Panc1 (cell line): ENCODE measurements at regions not wholly inside any gene's neighbourhood (a gene's known extent, or its start where the extent isn't known, plus 50 kb on each side); places are given as distances from the start of the nearest gene placed in this dataset.

ENCODE experiments used
- ATAC-seq: fragments of 200-7000 bp; cut with Tn5 transposase; 2 replicates; pipeline ENCODE4 v1.9.1; 2020; ENCODE audit warnings: mild to moderate bottlenecking, moderate library complexity
- BruUV-seq: library from RNA; stranded (reverse); fragments of 400-500 nt; replicated peaks from 2 replicates; lab custom pipeline; 2021; lab: Mats Ljungman, UMichigan
- CTCF ChIA-PET: fragments of 300-600 bp; sonication (Branson Sonifier 250); formaldehyde crosslinking; loops from one replicate; lab custom pipeline; 2022; ENCODE audit warnings: antibody characterized with exemption; lab: Charles Lee
- POLR2A ChIA-PET: fragments of 300-600 bp; sonication (Branson Sonifier 250); formaldehyde crosslinking; loops from one replicate; lab custom pipeline; 2022; ENCODE audit warnings: antibody characterized with exemption; lab: Charles Lee
- DNase-seq: peaks from one replicate; pipeline ENCODE4 v3.0.0-alpha.2; 2010; ENCODE audit warnings: low read depth, low spot score
- H3K27ac ChIP-seq: 2 replicates; pipeline ENCODE4 v1.5.1; 2011; ENCODE audit warnings: mild to moderate bottlenecking, low read length, inconsistent platforms
- H3K27me3 ChIP-seq: fragments of 200-500 bp; sonication (Bioruptor generic); 2 replicates; pipeline ENCODE4 v1.6.0; 2014; ENCODE audit warnings: low read length, inconsistent platforms; ENCODE audit not compliant: control insufficient read depth, insufficient read depth
- H3K36me3 ChIP-seq: fragments of 200-500 bp; sonication (Bioruptor generic); 2 replicates; pipeline ENCODE4 v1.5.1; 2014; ENCODE audit warnings: inconsistent platforms, mild to moderate bottlenecking, low read length, moderate library complexity; ENCODE audit not compliant: control insufficient read depth, insufficient read depth
- H3K4me1 ChIP-seq: 2 replicates; pipeline ENCODE4 v1.5.1; 2011; ENCODE audit warnings: inconsistent platforms, mild to moderate bottlenecking, low read length, moderate library complexity; ENCODE audit not compliant: control insufficient read depth, insufficient read depth
- H3K4me3 ChIP-seq, 2 experiments: 2 replicates each; pipeline ENCODE4 v1.5.1; 2011 to 2012; ENCODE audit warnings: low read depth in 2 of 2, low read length in 2 of 2, mild to moderate bottlenecking in 2 of 2, inconsistent platforms in 1 of 2, moderate library complexity in 1 of 2
- H3K9me3 ChIP-seq: fragments of 200-500 bp; sonication (Bioruptor generic); 2 replicates; pipeline ENCODE4 v1.5.1; 2014; ENCODE audit warnings: low read depth, mild to moderate bottlenecking, inconsistent platforms, low read length, moderate library complexity; ENCODE audit not compliant: control insufficient read depth, insufficient read depth
- POLR2AphosphoS5 ChIP-seq: IDR thresholded peaks from 2 replicates; pipeline ENCODE4 v1.6.1; 2012; ENCODE audit warnings: mild to moderate bottlenecking, low read depth, low read length, moderate library complexity
- SIN3A ChIP-seq: IDR thresholded peaks from 2 replicates; pipeline ENCODE4 v1.6.1; 2012; ENCODE audit warnings: low read depth, mild to moderate bottlenecking, low read length, moderate library complexity, borderline replicate concordance; ENCODE audit not compliant: insufficient read depth
- TCF7L2 ChIP-seq: IDR thresholded peaks from 2 replicates; pipeline ENCODE4 v1.6.1; 2011; ENCODE audit warnings: mild to moderate bottlenecking, low read depth, low read length, inconsistent platforms
- in situ Hi-C: cut with HindIII; loops from 2 replicates; pipeline ENCODE4 v1.10.0; 2016; ENCODE audit warnings: low sequenced_read_pairs, low pct_unique_long_range_greater_than_20kb
- intact Hi-C: fragments of 100-400 bp; cut with micrococcal nuclease; formaldehyde crosslinking; loops from one replicate; pipeline ENCODE4 v1.10.0; 2022; ENCODE audit not compliant: unreplicated experiment
- TF ChIP-seq, protein P1 (sequence below), 2 experiments: IDR thresholded peaks; 2 replicates each; pipeline ENCODE4 v1.6.1; 2011 to 2012; ENCODE audit warnings: low read depth in 2 of 2, control low read depth in 1 of 2, low read length in 1 of 2, mild to moderate bottlenecking in 1 of 2, moderate library complexity in 1 of 2; ENCODE audit not compliant: insufficient read depth in 1 of 2

DNA sequence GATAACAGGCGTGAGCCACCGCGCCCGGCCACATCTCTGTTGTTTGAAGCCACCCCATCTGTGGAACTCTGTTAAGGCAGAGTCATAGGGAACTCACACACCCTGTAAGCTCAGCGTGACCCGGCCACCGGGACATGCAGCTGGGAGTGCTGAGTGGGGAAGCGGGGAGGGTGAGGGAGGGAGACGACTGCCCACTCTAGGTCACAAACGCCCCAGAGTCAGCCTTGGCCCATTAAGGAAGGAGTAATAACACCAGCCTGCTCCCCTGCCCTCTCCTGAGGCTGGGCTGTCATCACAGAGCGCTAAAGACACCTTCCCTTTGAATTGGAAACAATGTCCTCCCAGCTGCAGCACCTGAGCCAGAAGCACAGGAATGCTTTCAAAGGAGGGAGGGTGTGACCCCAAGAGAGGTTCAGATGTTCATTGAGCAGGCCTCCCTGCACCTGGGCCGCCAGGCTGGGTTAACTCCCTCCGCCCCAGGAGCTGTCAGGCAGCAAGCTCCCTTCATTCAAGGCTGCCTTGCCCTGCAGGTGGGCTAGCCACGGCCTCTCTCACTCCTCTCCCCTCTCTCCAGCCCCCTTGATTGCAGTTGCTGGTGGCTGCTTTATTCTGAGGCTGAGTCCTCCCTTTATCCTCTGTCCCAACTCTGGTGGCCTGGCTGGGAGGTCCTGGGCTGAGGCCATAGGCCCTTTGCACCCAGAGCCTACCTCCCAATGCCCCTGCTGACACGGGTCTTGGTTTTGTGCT is 77.2 kb upstream of the HPCAL1 start:
- no peaks in the 10 kb centered on the region for H3K27me3 ChIP-seq
- in situ Hi-C loops, result no loop called here
- no peak overlapping the region for H3K27ac ChIP-seq
- ATAC-seq (no peak), DNase-seq (no peak)
- no TSS peak for BruUV-seq
- H3K36me3 ChIP-seq, result no peaks in the 10 kb centered on the region
- H3K4me3 ChIP-seq, result no peak overlapping the region
- ChIA-PET POLR2A (interaction anchor here (0.5 kb wide), 1 partner anchor 76 kb away, joined by 4 read pairs; no protein-coding TSS in a partner anchor), CTCF (interaction anchor here (0.6 kb wide), 1 partner anchor 190 kb away, joined by 3 read pairs; no protein-coding TSS in a partner anchor)
- TF ChIP-seq POLR2AphosphoS5 (no peak), TCF7L2 (no peak), SIN3A (no peak)
- TF ChIP-seq, protein P1, sequence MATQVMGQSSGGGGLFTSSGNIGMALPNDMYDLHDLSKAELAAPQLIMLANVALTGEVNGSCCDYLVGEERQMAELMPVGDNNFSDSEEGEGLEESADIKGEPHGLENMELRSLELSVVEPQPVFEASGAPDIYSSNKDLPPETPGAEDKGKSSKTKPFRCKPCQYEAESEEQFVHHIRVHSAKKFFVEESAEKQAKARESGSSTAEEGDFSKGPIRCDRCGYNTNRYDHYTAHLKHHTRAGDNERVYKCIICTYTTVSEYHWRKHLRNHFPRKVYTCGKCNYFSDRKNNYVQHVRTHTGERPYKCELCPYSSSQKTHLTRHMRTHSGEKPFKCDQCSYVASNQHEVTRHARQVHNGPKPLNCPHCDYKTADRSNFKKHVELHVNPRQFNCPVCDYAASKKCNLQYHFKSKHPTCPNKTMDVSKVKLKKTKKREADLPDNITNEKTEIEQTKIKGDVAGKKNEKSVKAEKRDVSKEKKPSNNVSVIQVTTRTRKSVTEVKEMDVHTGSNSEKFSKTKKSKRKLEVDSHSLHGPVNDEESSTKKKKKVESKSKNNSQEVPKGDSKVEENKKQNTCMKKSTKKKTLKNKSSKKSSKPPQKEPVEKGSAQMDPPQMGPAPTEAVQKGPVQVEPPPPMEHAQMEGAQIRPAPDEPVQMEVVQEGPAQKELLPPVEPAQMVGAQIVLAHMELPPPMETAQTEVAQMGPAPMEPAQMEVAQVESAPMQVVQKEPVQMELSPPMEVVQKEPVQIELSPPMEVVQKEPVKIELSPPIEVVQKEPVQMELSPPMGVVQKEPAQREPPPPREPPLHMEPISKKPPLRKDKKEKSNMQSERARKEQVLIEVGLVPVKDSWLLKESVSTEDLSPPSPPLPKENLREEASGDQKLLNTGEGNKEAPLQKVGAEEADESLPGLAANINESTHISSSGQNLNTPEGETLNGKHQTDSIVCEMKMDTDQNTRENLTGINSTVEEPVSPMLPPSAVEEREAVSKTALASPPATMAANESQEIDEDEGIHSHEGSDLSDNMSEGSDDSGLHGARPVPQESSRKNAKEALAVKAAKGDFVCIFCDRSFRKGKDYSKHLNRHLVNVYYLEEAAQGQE (IDR thresholded peaks at IDR 0.05; ENCODE audit: insufficient read depth in 1 of 2, low read depth in 2 of 2, low read length in 1 of 2), result no peak
- H3K4me1 ChIP-seq, result no peaks in the 10 kb centered on the region
- intact Hi-C loops, result no loop called here
- no peaks in the 10 kb centered on the region for H3K9me3 ChIP-seq

DNA sequence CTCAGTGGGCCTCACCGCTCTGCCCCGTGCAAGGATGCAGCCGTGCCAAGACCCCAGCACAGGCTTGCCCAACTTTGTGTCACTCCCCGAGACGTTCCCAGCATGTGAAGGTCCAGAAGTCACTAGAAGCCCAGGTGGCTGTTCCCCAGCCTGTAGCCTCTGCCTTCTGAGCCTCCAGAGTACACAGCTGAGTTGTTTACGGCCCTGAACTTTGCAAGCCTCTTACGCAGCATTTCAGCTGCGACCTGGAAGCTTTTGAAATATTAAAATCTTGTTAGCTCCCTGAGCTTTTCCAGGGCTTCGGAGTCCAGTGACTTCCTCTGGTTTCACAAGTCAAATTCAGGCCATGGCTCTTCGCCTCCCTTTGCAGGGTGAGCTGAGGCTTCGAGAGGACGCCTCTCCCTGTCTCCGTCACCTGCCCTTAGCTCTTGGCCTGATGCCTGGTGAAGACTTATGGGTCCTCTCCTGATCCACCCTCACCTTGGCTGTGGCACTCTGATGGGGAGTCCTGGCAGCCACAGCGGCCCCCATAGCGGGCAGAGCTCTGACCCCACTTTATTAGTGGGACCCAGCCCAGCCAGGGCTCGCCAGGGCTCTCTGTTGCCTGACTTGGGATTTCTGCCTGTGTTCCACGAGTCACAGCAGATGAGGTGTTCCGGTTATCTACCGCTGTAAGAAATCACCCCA is 76.5 kb upstream of the HPCAL1 start:
- Histone ChIP-seq H3K27ac (no peak overlapping the region), H3K4me3 (no peak overlapping the region), H3K36me3 (no peaks in the 10 kb centered on the region), H3K27me3 (no peaks in the 10 kb centered on the region), H3K9me3 (no peaks in the 10 kb centered on the region), H3K4me1 (no peaks in the 10 kb centered on the region)
- TF ChIP-seq SIN3A, result no peak
- no peak for TF ChIP-seq POLR2AphosphoS5
- no peak for TF ChIP-seq TCF7L2
- in situ Hi-C loops (no loop called here), intact Hi-C loops (no loop called here)
- ChIA-PET POLR2A (interaction anchor here (0.5 kb wide), 1 partner anchor 75 kb away, joined by 4 read pairs; no protein-coding TSS in a partner anchor), CTCF (no interaction called here)
- no TSS peak for BruUV-seq
- DNase-seq (no peak), ATAC-seq (no peak)

DNA sequence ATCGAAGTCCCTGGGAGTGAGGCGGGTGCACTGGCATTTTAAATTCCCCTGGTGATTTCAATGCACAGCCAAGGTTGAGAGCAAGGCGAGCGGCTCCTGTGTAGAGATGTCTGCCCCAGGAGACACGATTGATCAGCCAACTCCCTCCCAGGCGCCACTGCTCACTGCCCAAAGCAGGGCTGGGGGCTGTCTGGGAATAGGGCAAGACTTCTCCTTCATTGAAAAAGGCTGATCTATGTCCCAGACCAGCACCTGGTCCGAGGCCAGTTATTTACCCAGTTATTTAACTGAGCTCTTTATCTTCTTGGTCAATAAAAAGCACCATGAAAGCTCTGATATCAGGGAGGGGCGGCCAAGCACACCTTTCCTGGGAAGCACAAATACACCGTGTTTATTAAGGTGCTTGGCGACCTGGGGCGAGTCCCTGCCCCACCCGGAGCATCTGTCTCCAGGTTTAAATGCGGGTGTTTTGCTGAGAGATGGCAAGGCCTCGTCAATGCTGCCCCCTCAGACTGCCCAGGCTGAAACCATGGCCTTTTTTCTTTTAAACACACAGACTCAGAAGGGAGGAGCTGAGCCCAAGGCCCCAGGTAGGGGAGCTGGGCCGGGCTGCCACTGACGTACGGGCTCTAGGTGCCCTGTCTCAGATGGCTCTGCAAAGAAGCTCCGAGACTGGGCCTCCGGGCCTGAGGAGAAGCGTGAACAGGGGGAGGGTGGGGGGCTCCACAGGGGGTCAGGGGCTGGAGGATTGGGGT is 73.9 kb upstream of the HPCAL1 start:
- no peaks in the 10 kb centered on the region for H3K36me3 ChIP-seq
- DNase-seq (no peak), ATAC-seq (no peak)
- no peaks in the 10 kb centered on the region for H3K9me3 ChIP-seq
- H3K4me1 ChIP-seq, result no peaks in the 10 kb centered on the region
- H3K27ac ChIP-seq, result no peak overlapping the region
- BruUV-seq, result no TSS peak
- TF ChIP-seq POLR2AphosphoS5 (no peak), TCF7L2 (no peak)
- TF ChIP-seq, protein P1 (IDR thresholded peaks at IDR 0.05; ENCODE audit: insufficient read depth in 1 of 2, low read depth in 2 of 2, low read length in 1 of 2), result no peak
- H3K27me3 ChIP-seq, result no peaks in the 10 kb centered on the region
- ChIA-PET POLR2A (interaction anchor here (0.5 kb wide), 1 partner anchor 57 kb away, joined by 3 read pairs; no protein-coding TSS in a partner anchor), CTCF (no interaction called here)
- in situ Hi-C loops, result no loop called here
- intact Hi-C loops, result no loop called here
- no peak overlapping the region for H3K4me3 ChIP-seq
